ENCODE measurements at regions not wholly inside any gene's neighbourhood (a gene's known extent, or its start where the extent isn't known, plus 50 kb on each side); places are given as distances from the start of the nearest gene placed in this dataset.

DNA sequence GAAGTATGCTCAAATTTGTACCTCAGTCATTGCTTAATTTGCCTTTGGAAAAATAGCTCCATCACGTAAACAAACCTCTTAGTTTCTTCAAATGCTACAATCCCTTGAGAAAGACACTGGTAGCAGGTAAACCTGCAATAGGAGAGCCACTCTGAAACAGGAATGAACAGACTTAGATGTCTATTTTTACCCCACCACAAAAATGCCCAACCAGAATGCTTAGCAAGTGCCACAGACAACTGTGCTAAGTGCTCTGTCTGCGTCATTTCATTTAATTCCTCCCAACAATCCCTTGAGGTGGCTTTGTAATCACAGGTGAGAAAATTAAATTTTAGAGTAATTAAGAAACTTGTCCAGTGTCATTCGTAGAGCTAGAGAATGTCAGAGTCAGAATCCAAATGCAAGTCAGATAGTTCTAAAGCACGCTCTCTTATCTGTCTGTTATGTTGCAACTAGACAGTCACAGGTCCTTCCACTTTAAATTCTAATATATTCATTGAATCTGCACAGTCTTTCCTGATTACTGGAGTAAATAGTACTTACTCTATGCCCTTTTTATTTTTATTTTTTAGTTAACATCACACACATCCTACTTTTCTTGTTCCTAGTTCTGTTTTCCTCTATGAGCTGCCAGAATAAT is 89.0 kb upstream of the GRIA4 start:
- TF ChIP-seq CTCF (conservative IDR thresholded peaks at IDR 0.05; ENCODE audit: low read length) (no peak), EZH2phosphoT487 (IDR thresholded peaks at IDR 0.05; ENCODE audit: borderline replicate concordance) (no peak)
